ENCODE measurements at regions not wholly inside any gene's neighbourhood (a gene's known extent, or its start where the extent isn't known, plus 50 kb on each side); places are given as distances from the start of the nearest gene placed in this dataset.

GRCh38 chr13:105660561-105660960, 874.9 kb downstream of the EFNB2 start:
- Histone ChIP-seq H3K27me3 (ENCODE audit: control insufficient read depth, insufficient read depth, low read length) (no peaks in the 10 kb centered on the region), H3K4me3 (replicated peaks in 1 of 4; ENCODE audit: control extremely low read depth in 1 of 4, insufficient read depth in 1 of 4, low read depth in 3 of 4, low read length in 4 of 4) (no peak overlapping the region), H3K79me2 (ENCODE audit: control insufficient read depth, insufficient read depth, low read length) (no peaks in the 10 kb centered on the region), H3K36me3 (ENCODE audit: control insufficient read depth, insufficient read depth, low read length) (no peaks in the 10 kb centered on the region), H4K20me1 (ENCODE audit: control insufficient read depth, extremely low read depth, insufficient read depth, low read length) (no peaks in the 10 kb centered on the region), H3K4me1 (ENCODE audit: control insufficient read depth, extremely low read depth, insufficient read depth, low read length) (no peaks in the 10 kb centered on the region), H3K9ac (ENCODE audit: insufficient read depth, low read length) (no peak overlapping the region), H3K9me3 (ENCODE audit: control insufficient read depth, insufficient read depth, low read depth, low read length) (no peaks in the 10 kb centered on the region), H3K4me2 (ENCODE audit: extremely low read depth, insufficient read depth, low read length) (no peak overlapping the region), H2AFZ (ENCODE audit: low read length) (no peak overlapping the region), H3K27ac (ENCODE audit: insufficient read depth, low read length) (no peak overlapping the region)
- TF ChIP-seq CTCF (conservative IDR thresholded peaks at IDR 0.05 in 1 of 2, IDR thresholded peaks at IDR 0.05 in 1 of 2; ENCODE audit: low read depth in 1 of 2, low read length in 2 of 2) (no peak), EZH2 (IDR thresholded peaks at IDR 0.05; ENCODE audit: low read length, missing control alignments) (no peak)
- DNase-seq (ENCODE audit: low read depth in 2 of 2): peak in 1 of 2 donors; percentile 46

GRCh38 chr13:105658431-105658830, 877.0 kb downstream of the EFNB2 start:
- H3K4me2 ChIP-seq (ENCODE audit: extremely low read depth, insufficient read depth, low read length): no peak overlapping the region
- H3K9ac ChIP-seq (ENCODE audit: insufficient read depth, low read length): no peak overlapping the region
- H3K4me3 ChIP-seq (replicated peaks in 1 of 4; ENCODE audit: control extremely low read depth in 1 of 4, insufficient read depth in 1 of 4, low read depth in 3 of 4, low read length in 4 of 4): no peak overlapping the region
- no peaks in the 10 kb centered on the region for H3K79me2 ChIP-seq (ENCODE audit: control insufficient read depth, insufficient read depth, low read length)
- no peak overlapping the region for H2AFZ ChIP-seq (ENCODE audit: low read length)
- no peak overlapping the region for H3K27ac ChIP-seq (ENCODE audit: insufficient read depth, low read length)
- no peaks in the 10 kb centered on the region for H3K9me3 ChIP-seq (ENCODE audit: control insufficient read depth, insufficient read depth, low read depth, low read length)
- H4K20me1 ChIP-seq (ENCODE audit: control insufficient read depth, extremely low read depth, insufficient read depth, low read length): no peaks in the 10 kb centered on the region
- H3K4me1 ChIP-seq (ENCODE audit: control insufficient read depth, extremely low read depth, insufficient read depth, low read length): no peaks in the 10 kb centered on the region
- TF ChIP-seq EZH2 (IDR thresholded peaks at IDR 0.05; ENCODE audit: low read length, missing control alignments): no peak
- H3K27me3 ChIP-seq (ENCODE audit: control insufficient read depth, insufficient read depth, low read length): no peaks in the 10 kb centered on the region
- DNase-seq (ENCODE audit: low read depth in 2 of 2): no peak
- no peaks in the 10 kb centered on the region for H3K36me3 ChIP-seq (ENCODE audit: control insufficient read depth, insufficient read depth, low read length)

GRCh38 chr13:105655046-105655445, 880.4 kb downstream of the EFNB2 start:
- Histone ChIP-seq H4K20me1 (ENCODE audit: control insufficient read depth, extremely low read depth, insufficient read depth, low read length) (no peaks in the 10 kb centered on the region), H2AFZ (ENCODE audit: low read length) (no peak overlapping the region), H3K27me3 (ENCODE audit: control insufficient read depth, insufficient read depth, low read length) (no peaks in the 10 kb centered on the region), H3K9ac (ENCODE audit: insufficient read depth, low read length) (no peak overlapping the region), H3K27ac (ENCODE audit: insufficient read depth, low read length) (no peak overlapping the region), H3K4me2 (ENCODE audit: extremely low read depth, insufficient read depth, low read length) (no peak overlapping the region), H3K9me3 (ENCODE audit: control insufficient read depth, insufficient read depth, low read depth, low read length) (no peaks in the 10 kb centered on the region), H3K4me1 (ENCODE audit: control insufficient read depth, extremely low read depth, insufficient read depth, low read length) (no peaks in the 10 kb centered on the region), H3K79me2 (ENCODE audit: control insufficient read depth, insufficient read depth, low read length) (no peaks in the 10 kb centered on the region), H3K4me3 (replicated peaks in 1 of 4; ENCODE audit: control extremely low read depth in 1 of 4, insufficient read depth in 1 of 4, low read depth in 3 of 4, low read length in 4 of 4) (no peak overlapping the region), H3K36me3 (ENCODE audit: control insufficient read depth, insufficient read depth, low read length) (no peaks in the 10 kb centered on the region)
- no peak for TF ChIP-seq EZH2 (IDR thresholded peaks at IDR 0.05; ENCODE audit: low read length, missing control alignments)
- no peak for TF ChIP-seq CTCF (conservative IDR thresholded peaks at IDR 0.05 in 1 of 2, IDR thresholded peaks at IDR 0.05 in 1 of 2; ENCODE audit: low read depth in 1 of 2, low read length in 2 of 2)
- DNase-seq (ENCODE audit: low read depth in 2 of 2): peak; percentile 83 to 90
